PC-9 (cell line): ENCODE measurements at regions not wholly inside any gene's neighbourhood (a gene's known extent, or its start where the extent isn't known, plus 50 kb on each side); places are given as distances from the start of the nearest gene placed in this dataset.

Source experiments
- BruUV-seq: library from RNA; stranded (reverse); fragments of 400-500 nt; replicated peaks from 2 replicates; lab custom pipeline; 2021; lab: Mats Ljungman, UMichigan
- CTCF ChIA-PET: fragments of 300-600 bp; sonication (Branson Sonifier 250); formaldehyde crosslinking; loops from one replicate; lab custom pipeline; 2022; ENCODE audit warnings: antibody characterized with exemption; lab: Charles Lee
- POLR2A ChIA-PET: fragments of 300-600 bp; sonication (Branson Sonifier 250); formaldehyde crosslinking; loops from one replicate; lab custom pipeline; 2022; ENCODE audit warnings: antibody characterized with exemption; ENCODE audit not compliant: unreplicated experiment; lab: Charles Lee
- DNase-seq, 2 experiments: peaks; one replicate each; pipeline versions ENCODE4 v3.0.0 to v3.0.0-alpha.2; 2015 to 2022; ENCODE audit warnings: mixed read lengths in 1 of 2
- H2AFZ ChIP-seq: fragments of 200-600 bp; sonication (generic); 2 replicates; pipeline ENCODE4 v1.8.1; 2017; ENCODE audit warnings: antibody characterized with exemption
- H3F3A ChIP-seq: fragments of 200-600 bp; sonication (generic); 2 replicates; pipeline ENCODE4 v1.8.1; 2017; ENCODE audit warnings: antibody characterized with exemption, mild to moderate bottlenecking, low read depth; ENCODE audit not compliant: insufficient read depth
- H3K27ac ChIP-seq: fragments of 200-600 bp; sonication (generic); 2 replicates; pipeline ENCODE4 v1.6.1; 2016; ENCODE audit warnings: mixed run types
- H3K27me3 ChIP-seq: fragments of 200-600 bp; sonication (generic); 2 replicates; pipeline ENCODE4 v1.6.1; 2016; ENCODE audit warnings: low read depth, mixed run types; ENCODE audit not compliant: insufficient read depth
- H3K36me3 ChIP-seq: fragments of 200-600 bp; sonication (generic); 2 replicates; pipeline ENCODE4 v1.6.1; 2016; ENCODE audit warnings: low read depth, mixed run types
- H3K4me1 ChIP-seq: fragments of 200-600 bp; sonication (generic); replicated peaks from 2 replicates; pipeline ENCODE4 v1.6.1; 2016; ENCODE audit warnings: mixed run types; ENCODE audit not compliant: insufficient read depth
- H3K4me2 ChIP-seq: fragments of 200-600 bp; sonication (generic); 2 replicates; pipeline ENCODE4 v1.6.1; 2017; ENCODE audit warnings: mixed run types
- H3K4me3 ChIP-seq: fragments of 200-600 bp; sonication (generic); 2 replicates; pipeline ENCODE4 v1.6.1; 2016; ENCODE audit warnings: mixed run types
- H3K79me2 ChIP-seq: fragments of 200-600 bp; sonication (generic); 2 replicates; pipeline ENCODE4 v1.6.1; 2017; ENCODE audit warnings: low read depth, mixed run types
- H3K9me2 ChIP-seq: fragments of 200-600 bp; sonication (generic); 2 replicates; pipeline ENCODE4 v1.8.1; 2017; ENCODE audit warnings: mild to moderate bottlenecking; ENCODE audit not compliant: insufficient read depth
- H3K9me3 ChIP-seq: fragments of 200-600 bp; sonication (generic); 2 replicates; pipeline ENCODE4 v1.8.1; 2016; ENCODE audit warnings: low read depth; ENCODE audit not compliant: insufficient read depth
- H4K20me1 ChIP-seq: fragments of 200-600 bp; sonication (generic); 2 replicates; pipeline ENCODE4 v1.8.1; 2017; ENCODE audit not compliant: insufficient read depth
- CTCF ChIP-seq: fragments of 200-600 bp; sonication (generic); conservative IDR thresholded peaks from 2 replicates; pipeline ENCODE4 v1.6.1; 2017; ENCODE audit warnings: mixed run types, antibody characterized with exemption, mild to moderate bottlenecking, moderate library complexity
- EZH2 ChIP-seq: fragments of 200-600 bp; sonication (generic); IDR thresholded peaks from 2 replicates; pipeline ENCODE4 v1.8.0; 2017; ENCODE audit warnings: antibody characterized with exemption, low read depth
- intact Hi-C: fragments of 100-400 bp; cut with micrococcal nuclease; formaldehyde crosslinking; loops from one replicate; pipeline ENCODE4 v1.10.0; 2022; ENCODE audit not compliant: unreplicated experiment

GRCh38 chrX:128699716-128700285 is 647.6 kb upstream of the ACTRT1 start:
- CTCF ChIA-PET, result no interaction called here
- H3K27me3 ChIP-seq, result no peaks in the 10 kb centered on the region
- H3K4me1 ChIP-seq, result no peaks in the 10 kb centered on the region
- intact Hi-C loops, result no loop called here
- no TSS peak for BruUV-seq
- POLR2A ChIA-PET, result no interaction called here
- H3K4me3 ChIP-seq, result no peak overlapping the region
- TF ChIP-seq CTCF (no peak), EZH2 (no peak)
- H2AFZ ChIP-seq, result no peak overlapping the region
- no peaks in the 10 kb centered on the region for H3K9me2 ChIP-seq
- H3K9me3 ChIP-seq, result no peaks in the 10 kb centered on the region
- DNase-seq, result no peak
- no peak overlapping the region for H3K4me2 ChIP-seq
- H4K20me1 ChIP-seq, result no peaks in the 10 kb centered on the region
- H3K27ac ChIP-seq, result no peak overlapping the region
- no peaks in the 10 kb centered on the region for H3K36me3 ChIP-seq
- H3F3A ChIP-seq, result no peaks in the 10 kb centered on the region
- no peaks in the 10 kb centered on the region for H3K79me2 ChIP-seq

- POLR2A ChIA-PET, result no interaction called here
- no peak overlapping the region for H3K27ac ChIP-seq
- no peak overlapping the region for H3K4me3 ChIP-seq
- CTCF ChIA-PET, result no interaction called here
- H2AFZ ChIP-seq, result no peak overlapping the region
- no peaks in the 10 kb centered on the region for H3K36me3 ChIP-seq
- H3K79me2 ChIP-seq, result no peaks in the 10 kb centered on the region
- intact Hi-C loops, result no loop called here
- H4K20me1 ChIP-seq, result no peaks in the 10 kb centered on the region
- no peaks in the 10 kb centered on the region for H3K27me3 ChIP-seq
- no peaks in the 10 kb centered on the region for H3F3A ChIP-seq
- H3K9me2 ChIP-seq, result no peaks in the 10 kb centered on the region
- TF ChIP-seq EZH2, result no peak
- no peak for TF ChIP-seq CTCF
- DNase-seq, result no peak
- H3K4me2 ChIP-seq, result no peak overlapping the region
- no TSS peak for BruUV-seq
- no peaks in the 10 kb centered on the region for H3K9me3 ChIP-seq
- no peaks in the 10 kb centered on the region for H3K4me1 ChIP-seq
Observed at GRCh38 chrX:128698573-128699181, 646.5 kb upstream of the ACTRT1 start.

GRCh38 chrX:128691872-128692271 is 639.7 kb upstream of the ACTRT1 start:
- ChIA-PET CTCF (no interaction called here), POLR2A (no interaction called here)
- no peak for TF ChIP-seq EZH2
- TF ChIP-seq CTCF, result no peak
- no peaks in the 10 kb centered on the region for H3K4me1 ChIP-seq
- no peaks in the 10 kb centered on the region for H3K9me2 ChIP-seq
- H3K27me3 ChIP-seq, result no peaks in the 10 kb centered on the region
- no peak overlapping the region for H3K4me2 ChIP-seq
- H3F3A ChIP-seq, result no peaks in the 10 kb centered on the region
- BruUV-seq, result no TSS peak
- no peaks in the 10 kb centered on the region for H3K79me2 ChIP-seq
- H3K4me3 ChIP-seq, result no peak overlapping the region
- no peaks in the 10 kb centered on the region for H4K20me1 ChIP-seq
- no peak overlapping the region for H2AFZ ChIP-seq
- no peaks in the 10 kb centered on the region for H3K36me3 ChIP-seq
- DNase-seq, result no peak
- H3K9me3 ChIP-seq, result no peaks in the 10 kb centered on the region
- intact Hi-C loops, result no loop called here
- no peak overlapping the region for H3K27ac ChIP-seq
